ENCODE measurements at regions not wholly inside any gene's neighbourhood (a gene's known extent, or its start where the extent isn't known, plus 50 kb on each side); places are given as distances from the start of the nearest gene placed in this dataset.

DNA sequence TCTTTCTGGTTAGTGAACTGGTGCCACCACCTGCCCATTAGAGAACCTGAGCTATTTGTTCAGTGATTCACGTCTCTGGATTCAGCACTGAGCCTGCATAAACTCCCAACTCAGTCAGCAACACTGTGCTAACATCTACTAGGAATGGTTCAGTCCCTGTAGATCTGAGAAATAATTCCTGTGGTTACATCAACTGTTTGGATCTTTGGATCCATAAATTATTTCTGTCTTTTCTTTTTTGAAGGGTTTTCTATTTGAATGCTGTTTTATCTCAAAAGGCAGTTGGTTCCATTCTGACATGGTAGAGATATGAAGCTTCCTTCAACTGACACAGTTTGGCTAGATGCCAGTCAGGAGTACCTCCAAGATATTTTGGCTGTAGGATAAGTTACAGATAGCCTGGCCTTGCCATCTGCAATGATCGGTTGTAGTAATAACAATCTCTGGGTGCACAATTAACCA is 125.9 kb downstream of the TRMT11 start (continued):
- TF ChIP-seq RFX5 (IDR thresholded peaks at IDR 0.05; ENCODE audit: borderline replicate concordance, low read depth, low read length) = no peak
- TF ChIP-seq CBX8 (IDR thresholded peaks at IDR 0.05; ENCODE audit: borderline replicate concordance, low read depth, low read length) = no peak
- no peak for TF ChIP-seq SIRT6 (IDR thresholded peaks at IDR 0.05; ENCODE audit: low read length)
- TF ChIP-seq SP4 (IDR thresholded peaks at IDR 0.05; ENCODE audit: low read length) = no peak

Measured in H1 (cell line).